GM23338 (cell line): ENCODE measurements at regions not wholly inside any gene's neighbourhood (a gene's known extent, or its start where the extent isn't known, plus 50 kb on each side); places are given as distances from the start of the nearest gene placed in this dataset.

Source experiments
- CREB1 ChIP-seq: fragments of 250-450 bp; sonication (Bioruptor Pico); IDR thresholded peaks from 2 replicates; pipeline ENCODE4 v1.5.0; 2020; ENCODE audit warnings: low read depth, mild to moderate bottlenecking, moderate library complexity
- CTCF ChIP-seq, 2 experiments: fragments of 200-600 bp in 1 of 2; sonication (generic) in 1 of 2; conservative IDR thresholded peaks; 2 replicates each; pipeline versions ENCODE4 v1.5.1 to v1.6.1; 2016 to 2017; ENCODE audit warnings: antibody characterized with exemption in 2 of 2, low read depth in 2 of 2, mild to moderate bottlenecking in 2 of 2, moderate library complexity in 1 of 2
- ETS1 ChIP-seq: IDR thresholded peaks from 2 replicates; pipeline ENCODE4 v1.6.1; 2016; ENCODE audit warnings: antibody characterized with exemption
- EZH2 ChIP-seq: fragments of 200-600 bp; sonication (generic); IDR thresholded peaks from one replicate; pipeline ENCODE4 v1.8.0; 2017; ENCODE audit warnings: antibody characterized with exemption, mild to moderate bottlenecking, low read depth; ENCODE audit not compliant: unreplicated experiment
- EZH2phosphoT487 ChIP-seq: fragments of 200-600 bp; sonication (generic); IDR thresholded peaks from one replicate; pipeline ENCODE4 v1.8.1; 2018; ENCODE audit warnings: antibody characterized with exemption; ENCODE audit not compliant: unreplicated experiment
- JUNB ChIP-seq: IDR thresholded peaks from one replicate; pipeline ENCODE4 v1.6.1; 2016; ENCODE audit warnings: antibody characterized with exemption; ENCODE audit not compliant: unreplicated experiment
- NANOG ChIP-seq: IDR thresholded peaks from 2 replicates; pipeline ENCODE4 v1.6.1; 2016; ENCODE audit warnings: antibody characterized with exemption, borderline replicate concordance
- POLR2AphosphoS5 ChIP-seq: IDR thresholded peaks from 2 replicates; pipeline ENCODE4 v1.6.1; 2016; ENCODE audit warnings: antibody characterized with exemption, low read depth
- STAT1 ChIP-seq: IDR thresholded peaks from one replicate; pipeline ENCODE4 v1.6.1; 2016; ENCODE audit warnings: antibody characterized with exemption; ENCODE audit not compliant: unreplicated experiment
- ZNF114 ChIP-seq: fragments of 250-450 bp; sonication (Bioruptor Pico); IDR thresholded peaks from 2 replicates; pipeline ENCODE4 v1.5.0; 2020; ENCODE audit warnings: mild to moderate bottlenecking, moderate library complexity
- ZNF331 ChIP-seq: fragments of 250-450 bp; sonication (Bioruptor Pico); IDR thresholded peaks from 2 replicates; pipeline ENCODE4 v1.5.0; 2020; ENCODE audit warnings: low read depth, mild to moderate bottlenecking, moderate library complexity
- TF ChIP-seq, protein P1 (sequence below): IDR thresholded peaks from one replicate; pipeline ENCODE4 v1.6.1; 2018; ENCODE audit warnings: antibody characterized with exemption; ENCODE audit not compliant: unreplicated experiment

- TF ChIP-seq EZH2 (no peak), CTCF (conservative IDR thresholded peaks at IDR 0.05; ENCODE audit: low read depth in 2 of 2) (peak; percentile 77 to 82), CREB1 (no peak), EZH2phosphoT487 (no peak), POLR2AphosphoS5 (no peak), ZNF114 (CRISPR knock-in tag) (no peak), ETS1 (no peak), NANOG (no peak), ZNF331 (no peak), STAT1 (no peak), JUNB (no peak)
- TF ChIP-seq, protein P1, sequence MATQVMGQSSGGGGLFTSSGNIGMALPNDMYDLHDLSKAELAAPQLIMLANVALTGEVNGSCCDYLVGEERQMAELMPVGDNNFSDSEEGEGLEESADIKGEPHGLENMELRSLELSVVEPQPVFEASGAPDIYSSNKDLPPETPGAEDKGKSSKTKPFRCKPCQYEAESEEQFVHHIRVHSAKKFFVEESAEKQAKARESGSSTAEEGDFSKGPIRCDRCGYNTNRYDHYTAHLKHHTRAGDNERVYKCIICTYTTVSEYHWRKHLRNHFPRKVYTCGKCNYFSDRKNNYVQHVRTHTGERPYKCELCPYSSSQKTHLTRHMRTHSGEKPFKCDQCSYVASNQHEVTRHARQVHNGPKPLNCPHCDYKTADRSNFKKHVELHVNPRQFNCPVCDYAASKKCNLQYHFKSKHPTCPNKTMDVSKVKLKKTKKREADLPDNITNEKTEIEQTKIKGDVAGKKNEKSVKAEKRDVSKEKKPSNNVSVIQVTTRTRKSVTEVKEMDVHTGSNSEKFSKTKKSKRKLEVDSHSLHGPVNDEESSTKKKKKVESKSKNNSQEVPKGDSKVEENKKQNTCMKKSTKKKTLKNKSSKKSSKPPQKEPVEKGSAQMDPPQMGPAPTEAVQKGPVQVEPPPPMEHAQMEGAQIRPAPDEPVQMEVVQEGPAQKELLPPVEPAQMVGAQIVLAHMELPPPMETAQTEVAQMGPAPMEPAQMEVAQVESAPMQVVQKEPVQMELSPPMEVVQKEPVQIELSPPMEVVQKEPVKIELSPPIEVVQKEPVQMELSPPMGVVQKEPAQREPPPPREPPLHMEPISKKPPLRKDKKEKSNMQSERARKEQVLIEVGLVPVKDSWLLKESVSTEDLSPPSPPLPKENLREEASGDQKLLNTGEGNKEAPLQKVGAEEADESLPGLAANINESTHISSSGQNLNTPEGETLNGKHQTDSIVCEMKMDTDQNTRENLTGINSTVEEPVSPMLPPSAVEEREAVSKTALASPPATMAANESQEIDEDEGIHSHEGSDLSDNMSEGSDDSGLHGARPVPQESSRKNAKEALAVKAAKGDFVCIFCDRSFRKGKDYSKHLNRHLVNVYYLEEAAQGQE = no peak
These were observed 799.3 kb downstream of the BCL11A start for GRCh38 chr2:59754011-59754735.
